GM19099 (cell line): ENCODE measurements at regions not wholly inside any gene's neighbourhood (a gene's known extent, or its start where the extent isn't known, plus 50 kb on each side); places are given as distances from the start of the nearest gene placed in this dataset.

Experiments used
- POLR2A ChIP-seq: IDR thresholded peaks from 3 replicates; pipeline ENCODE4 v1.6.1; 2011; ENCODE audit warnings: low read depth; ENCODE audit not compliant: insufficient read length; ENCODE audit errors: extremely low read depth

GRCh38 chr20:60638430-60639098, 613.5 kb upstream of the CDH4 start:
- no peak for TF ChIP-seq POLR2A

- TF ChIP-seq POLR2A: no peak
Observed at GRCh38 chr20:60641879-60642447, 610.1 kb upstream of the CDH4 start.

GRCh38 chr20:60642541-60642940, 609.5 kb upstream of the CDH4 start:
- TF ChIP-seq POLR2A: no peak

- no peak for TF ChIP-seq POLR2A
Observed at GRCh38 chr20:60648556-60648955, 603.5 kb upstream of the CDH4 start.

GRCh38 chr20:60649541-60649940, 602.5 kb upstream of the CDH4 start:
- TF ChIP-seq POLR2A: no peak

- TF ChIP-seq POLR2A: no peak
Observed at GRCh38 chr20:60650087-60650486, 602.0 kb upstream of the CDH4 start.

GRCh38 chr20:60652046-60652445, 600.0 kb upstream of the CDH4 start:
- no peak for TF ChIP-seq POLR2A

GRCh38 chr20:60652615-60653014, 599.4 kb upstream of the CDH4 start:
- no peak for TF ChIP-seq POLR2A

- TF ChIP-seq POLR2A: no peak
Observed at GRCh38 chr20:60653111-60653845, 598.8 kb upstream of the CDH4 start.

- TF ChIP-seq POLR2A: no peak
Observed at GRCh38 chr20:60658681-60659080, 593.4 kb upstream of the CDH4 start.

- TF ChIP-seq POLR2A: no peak
Observed at GRCh38 chr20:60659240-60659639, 592.8 kb upstream of the CDH4 start.

GRCh38 chr20:60662307-60662706, 589.8 kb upstream of the CDH4 start:
- no peak for TF ChIP-seq POLR2A

- TF ChIP-seq POLR2A: no peak
Observed at GRCh38 chr20:60664106-60664505, 588.0 kb upstream of the CDH4 start.

- no peak for TF ChIP-seq POLR2A
Observed at GRCh38 chr20:60667641-60668040, 584.4 kb upstream of the CDH4 start.

GRCh38 chr20:60669211-60669610, 582.9 kb upstream of the CDH4 start:
- no peak for TF ChIP-seq POLR2A

- no peak for TF ChIP-seq POLR2A
Observed at GRCh38 chr20:60676011-60676410, 576.0 kb upstream of the CDH4 start.
